Right lobe of liver (tissue), 6 donors: ENCODE measurements at regions not wholly inside any gene's neighbourhood (a gene's known extent, or its start where the extent isn't known, plus 50 kb on each side); places are given as distances from the start of the nearest gene placed in this dataset.

Source experiments
- ATAC-seq, 4 donors: fragments of 200-7000 bp; cut with Tn5 transposase; one replicate each; pipeline ENCODE4 v1.9.1; 2020; ENCODE audit warnings: mild to moderate bottlenecking in 4 of 4, moderate library complexity in 4 of 4
- DNase-seq, 3 donors: peaks; one replicate each; pipeline ENCODE4 v3.0.0-alpha.2; 2020
- H3K27ac ChIP-seq, 3 donors: fragments of 200-600 bp; one replicate each; pipeline ENCODE4 v1.8.0; 2022
- H3K27me3 ChIP-seq, 2 donors: fragments of 200-600 bp; one replicate each; pipeline ENCODE4 v1.8.0; 2022
- H3K36me3 ChIP-seq, 4 donors: fragments of 200-600 bp; sonication (generic) in 1 of 4; one replicate each; pipeline versions ENCODE4 v1.5.1 to v1.8.0; 2017 to 2022; ENCODE audit warnings: control low read depth in 1 of 4
- H3K4me1 ChIP-seq, 4 donors: fragments of 200-600 bp; sonication (generic) in 1 of 4; one replicate each; pipeline versions ENCODE4 v1.5.1 to v1.8.0; 2017 to 2022; ENCODE audit warnings: control low read depth in 1 of 4
- H3K4me3 ChIP-seq, 3 donors: fragments of 200-600 bp; one replicate each; pipeline ENCODE4 v1.8.0; 2022
- H3K9me3 ChIP-seq, 4 donors: fragments of 200-600 bp; sonication (generic) in 1 of 4; one replicate each; pipeline versions ENCODE4 v1.5.1 to v1.8.0; 2017 to 2022; ENCODE audit warnings: control low read depth in 1 of 4
- CTCF ChIP-seq, 4 donors: fragments of 200-600 bp in 3 of 4; fragments of 450-650 bp in 1 of 4; IDR thresholded peaks; one replicate each; pipeline versions ENCODE4 v1.5.1 to v1.8.0; 2016 to 2022; ENCODE audit warnings: antibody characterized with exemption in 4 of 4, mild to moderate bottlenecking in 2 of 4
- POLR2A ChIP-seq: fragments of 450-650 bp; IDR thresholded peaks from one replicate; pipeline ENCODE4 v1.6.1; 2017; ENCODE audit warnings: antibody characterized with exemption, mild to moderate bottlenecking
- WGBS: methylation state at CpG from one replicate; pipeline ENCODE4 v1.1.6; 2018; ENCODE audit warnings: low coverage, low lambda C conversion rate; ENCODE audit not compliant: insufficient coverage; ENCODE audit errors: missing lambda C conversion rate; 5-methylcytosine and 5-hydroxymethylcytosine counted together
- intact Hi-C, 2 donors: fragments of 100-400 bp; cut with DNase I; formaldehyde crosslinking; loops; one replicate each; pipeline versions ENCODE4 v1.11.2 to v1.14.1; 2022
- donor health status: DM: no; HTN: yes; CAD: no.
- donor health status: DM: no; HTN: no; CAD: no.
- donor health status: DM: no; HTN: no; CAD: no.
- donor health status: DM: no; HTN: yes; CAD: no.
- donor health status: DM: no; HTN: yes; CAD: no.

DNA sequence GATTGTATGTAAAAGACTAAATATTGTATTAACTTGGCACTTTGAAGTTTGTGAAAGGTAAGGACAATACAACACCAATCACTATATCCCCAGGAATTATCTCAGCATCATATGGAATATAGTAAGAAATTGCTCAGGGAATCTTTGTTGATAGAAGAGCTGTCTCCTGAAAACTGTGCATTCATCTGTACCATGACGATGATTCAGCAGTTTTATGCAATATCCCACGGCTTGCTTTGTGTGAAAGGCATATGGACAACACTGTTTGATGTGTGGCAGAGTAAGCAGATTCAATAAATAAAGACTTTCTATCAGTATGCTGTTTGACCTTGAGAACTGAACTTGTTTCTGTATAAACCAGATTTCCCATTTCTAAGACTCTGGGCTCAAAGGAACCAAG is 147.5 kb upstream of the PLN start:
- no peaks in the 10 kb centered on the region for H3K4me1 ChIP-seq
- DNase-seq = no peak
- 46% methylated on average over 2 of the region's 2 CpGs for WGBS
- H3K4me3 ChIP-seq = no peak overlapping the region
- no peak overlapping the region for H3K27ac ChIP-seq
- H3K36me3 ChIP-seq = no peaks in the 10 kb centered on the region
- no peak for TF ChIP-seq POLR2A
- TF ChIP-seq CTCF (IDR thresholded peaks at IDR 0.05) = no peak
- no peaks in the 10 kb centered on the region for H3K27me3 ChIP-seq
- intact Hi-C loops = no loop called here
- H3K9me3 ChIP-seq = no peaks in the 10 kb centered on the region
- no peak for ATAC-seq

GRCh38 chr6:118401325-118401975 is 146.6 kb upstream of the PLN start:
- Histone ChIP-seq H3K9me3 (no peaks in the 10 kb centered on the region), H3K4me3 (no peak overlapping the region), H3K4me1 (no peaks in the 10 kb centered on the region), H3K36me3 (no peaks in the 10 kb centered on the region), H3K27ac (no peak overlapping the region), H3K27me3 (no peaks in the 10 kb centered on the region)
- 72% methylated on average over 3 of the region's 3 CpGs for WGBS
- intact Hi-C loops = no loop called here
- TF ChIP-seq POLR2A (no peak), CTCF (IDR thresholded peaks at IDR 0.05) (no peak)
- no peak for ATAC-seq
- no peak for DNase-seq

GRCh38 chr6:118403036-118403435 is 145.1 kb upstream of the PLN start:
- Histone ChIP-seq H3K36me3 (no peaks in the 10 kb centered on the region), H3K27ac (no peak overlapping the region), H3K9me3 (no peaks in the 10 kb centered on the region), H3K4me1 (no peaks in the 10 kb centered on the region), H3K4me3 (no peak overlapping the region), H3K27me3 (no peaks in the 10 kb centered on the region)
- DNase-seq (no peak), ATAC-seq (no peak)
- TF ChIP-seq POLR2A (no peak), CTCF (IDR thresholded peaks at IDR 0.05) (no peak)
- WGBS = 54% methylated on average over 3 of the region's 3 CpGs
- intact Hi-C loops = no loop called here

DNA sequence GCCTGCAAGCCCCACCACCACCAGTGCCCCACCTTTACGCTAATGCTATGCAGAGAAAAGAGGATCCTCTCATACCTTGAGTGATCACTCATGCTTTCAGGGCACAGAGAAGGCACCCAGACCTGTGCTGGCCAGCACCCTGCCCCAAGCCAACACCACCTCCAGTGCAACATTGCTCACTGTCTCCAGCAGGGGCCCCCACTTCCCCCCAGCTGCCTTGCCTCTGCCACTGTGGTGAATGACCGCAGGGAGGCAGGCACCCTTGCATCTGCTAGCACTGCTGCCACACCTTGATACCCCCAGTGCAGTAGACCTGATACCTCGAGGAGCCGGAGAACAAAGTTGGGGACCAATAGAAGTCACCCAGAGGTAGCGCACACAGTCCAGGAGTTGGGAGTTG is 139.2 kb upstream of the PLN start:
- intact Hi-C loops = no loop called here
- DNase-seq = no peak
- ATAC-seq = peak in 1 of 4 donors; percentile 11
- H3K4me3 ChIP-seq = no peak overlapping the region
- 100% methylated on average over 1 of the region's 5 CpGs for WGBS
- H3K4me1 ChIP-seq = no peaks in the 10 kb centered on the region
- no peak for TF ChIP-seq CTCF (IDR thresholded peaks at IDR 0.05)
- no peak for TF ChIP-seq POLR2A
- no peak overlapping the region for H3K27ac ChIP-seq
- no peaks in the 10 kb centered on the region for H3K9me3 ChIP-seq
- no peaks in the 10 kb centered on the region for H3K27me3 ChIP-seq
- no peaks in the 10 kb centered on the region for H3K36me3 ChIP-seq

DNA sequence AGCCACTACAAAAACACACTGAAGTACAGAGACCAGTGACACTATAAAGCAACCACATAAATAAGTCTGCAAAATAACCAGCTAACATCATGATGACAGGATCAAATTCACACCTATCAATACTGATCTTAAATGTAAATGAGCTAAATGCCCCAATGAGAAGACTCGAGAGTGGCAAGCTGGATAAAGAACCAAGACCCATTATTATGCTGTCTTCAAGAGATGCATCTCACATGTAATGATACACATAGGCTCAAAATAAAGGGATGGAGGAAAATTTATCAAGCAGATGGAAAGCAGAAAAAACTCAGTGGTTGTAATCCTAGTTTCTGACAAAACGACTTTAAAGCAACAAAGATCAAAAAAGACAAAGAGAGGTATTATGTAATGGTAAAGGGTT is 138.1 kb upstream of the PLN start:
- intact Hi-C loops = no loop called here
- H3K27ac ChIP-seq = no peak overlapping the region
- no peaks in the 10 kb centered on the region for H3K27me3 ChIP-seq
- no peaks in the 10 kb centered on the region for H3K9me3 ChIP-seq
- H3K4me3 ChIP-seq = no peak overlapping the region
- TF ChIP-seq CTCF (IDR thresholded peaks at IDR 0.05) = no peak
- TF ChIP-seq POLR2A = no peak
- no peaks in the 10 kb centered on the region for H3K36me3 ChIP-seq
- WGBS = 40% methylated on average over 2 of the region's 2 CpGs
- H3K4me1 ChIP-seq = no peaks in the 10 kb centered on the region
- no peak for DNase-seq
- no peak for ATAC-seq
